ENCODE measurements at regions not wholly inside any gene's neighbourhood (a gene's known extent, or its start where the extent isn't known, plus 50 kb on each side); places are given as distances from the start of the nearest gene placed in this dataset.
A peak's percentile ranks its signal among the peaks of the same experiment; 100 is the strongest.
"Not testable (repeated sequence)": the region's sequence is repeated elsewhere in the genome, so short reads cannot be mapped to it uniquely, and the experiment has no call there.

DNA sequence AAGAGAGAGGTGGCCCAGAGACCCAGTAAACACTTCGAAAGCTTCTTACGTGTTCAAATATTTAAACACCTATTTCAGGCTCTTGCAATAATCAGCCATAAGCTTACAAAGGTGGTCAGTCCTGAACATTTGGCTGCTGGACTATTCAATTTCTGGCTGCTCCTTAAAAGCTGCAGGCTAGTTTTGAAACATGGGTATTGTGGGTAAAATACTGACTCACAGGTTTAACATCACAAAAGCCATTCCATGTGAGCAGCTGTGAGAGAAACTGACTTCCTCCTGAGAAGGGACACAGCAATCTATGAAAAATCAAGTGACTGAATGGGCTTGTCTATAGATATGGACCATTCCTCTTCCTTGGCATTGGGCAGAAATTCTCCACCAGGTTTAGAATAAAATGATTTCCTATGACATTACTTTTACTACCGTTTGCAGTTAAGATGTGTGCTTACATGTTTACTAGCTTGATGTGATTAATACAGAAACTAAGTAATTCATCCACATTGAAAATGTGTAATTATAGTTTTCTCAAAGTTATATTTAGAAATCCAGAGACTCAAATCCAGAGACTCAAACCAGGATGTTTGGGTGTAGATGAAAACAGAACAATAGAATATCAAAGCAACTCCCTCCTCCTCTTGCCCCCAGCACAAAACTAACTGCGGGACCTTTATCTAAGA lies 252.3 kb downstream of the GATA3 start:
- DNase-seq (ENCODE audit: low read depth in 2 of 2): no peak

GRCh38 chr10:8310930-8311329 lies 256.4 kb downstream of the GATA3 start:
- DNase-seq (ENCODE audit: low read depth in 2 of 2): no peak

- DNase-seq (ENCODE audit: low read depth in 2 of 2): no peak
Observed at GRCh38 chr10:8311526-8312070, 257.1 kb downstream of the GATA3 start.

DNA sequence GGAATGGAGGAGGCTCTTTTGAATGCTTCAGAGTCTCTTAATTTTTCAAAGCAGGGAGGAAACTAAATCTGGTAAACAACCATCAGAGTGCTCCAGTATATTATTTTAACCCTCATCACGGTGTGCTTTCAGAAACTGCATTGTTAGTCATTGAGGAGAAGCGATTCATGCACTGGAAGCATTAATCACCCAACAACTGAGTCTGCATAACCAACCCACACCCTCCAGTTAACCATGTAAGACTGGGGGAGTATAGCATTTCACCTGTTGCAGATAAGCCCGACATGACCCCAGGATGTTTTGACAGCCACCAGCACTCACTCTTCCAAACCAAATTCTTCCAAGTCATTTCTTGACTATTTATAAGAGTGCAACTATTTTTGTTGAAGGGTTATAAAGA lies 257.6 kb downstream of the GATA3 start:
- DNase-seq (ENCODE audit: low read depth in 2 of 2): no peak

DNA sequence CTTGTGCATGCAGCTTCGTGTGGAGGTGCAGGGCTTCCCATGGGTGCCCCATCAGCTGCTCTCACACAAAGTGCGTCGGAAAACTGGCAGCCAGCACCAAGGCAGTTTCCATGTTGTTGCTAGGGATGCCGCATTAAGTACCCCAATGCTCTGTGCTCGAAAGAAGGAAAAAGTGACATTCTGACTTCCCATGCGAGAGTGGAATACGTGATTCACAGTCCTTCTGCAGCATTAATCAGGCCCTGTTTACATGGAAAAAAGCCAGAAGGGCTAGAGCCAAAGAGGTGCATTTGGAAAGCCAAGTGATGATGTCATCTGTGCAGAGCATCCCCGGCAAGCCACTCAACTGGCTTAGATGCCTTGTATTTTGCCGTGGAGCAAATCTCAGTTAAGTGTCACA lies 258.3 kb downstream of the GATA3 start:
- DNase-seq (ENCODE audit: low read depth in 2 of 2): peak in 1 of 2 donors; percentile 4

GRCh38 chr10:8314486-8314885 lies 260.0 kb downstream of the GATA3 start:
- DNase-seq (ENCODE audit: low read depth in 2 of 2): no peak

- DNase-seq (ENCODE audit: low read depth in 2 of 2): no peak
Observed at GRCh38 chr10:8315619-8316021, 261.1 kb downstream of the GATA3 start.

GRCh38 chr10:8316284-8316683 lies 261.8 kb downstream of the GATA3 start:
- no peak for DNase-seq (ENCODE audit: low read depth in 2 of 2)

DNA sequence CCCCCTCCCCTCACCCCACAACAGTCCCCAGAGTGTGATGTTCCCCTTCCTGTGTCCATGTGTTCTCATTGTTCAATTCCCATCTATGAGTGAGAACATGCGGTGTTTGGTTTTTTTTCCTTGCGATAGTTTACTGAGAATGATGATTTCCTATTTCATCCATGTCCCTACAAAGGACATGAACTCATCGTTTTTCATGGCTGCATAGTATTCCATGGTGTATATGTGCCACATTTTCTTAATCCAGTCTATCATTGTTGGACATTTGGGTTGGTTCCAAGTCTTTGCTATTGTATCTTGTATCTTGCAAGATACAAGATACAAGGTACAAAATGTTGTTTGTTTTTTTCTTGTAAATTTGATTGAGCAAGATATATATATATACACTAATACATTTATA lies 263.9 kb downstream of the GATA3 start:
- DNase-seq (ENCODE audit: low read depth in 2 of 2): not testable (repeated sequence)

GRCh38 chr10:8318956-8319355 lies 264.5 kb downstream of the GATA3 start:
- no peak for DNase-seq (ENCODE audit: low read depth in 2 of 2)

DNA sequence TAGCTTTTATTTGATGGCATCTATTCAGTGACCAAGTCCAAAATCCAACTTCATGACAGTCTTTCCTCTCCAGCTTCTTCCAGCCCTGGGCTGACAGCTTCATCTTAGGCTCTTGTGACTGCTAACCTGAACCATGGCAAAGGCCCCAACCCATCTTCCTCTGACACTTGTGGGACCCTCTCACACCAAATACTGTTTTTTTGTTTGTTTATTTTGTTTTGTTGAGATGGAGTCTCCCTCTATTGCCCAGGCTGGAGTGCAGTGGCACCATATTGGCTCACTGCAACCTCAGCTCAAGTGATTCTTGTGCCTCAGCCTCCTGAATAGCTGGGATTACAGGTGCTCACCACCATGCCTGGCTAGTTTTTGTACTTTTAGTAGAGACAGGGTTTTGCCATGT lies 265.2 kb downstream of the GATA3 start:
- DNase-seq (ENCODE audit: low read depth in 2 of 2): no peak

GRCh38 chr10:8321990-8322389 lies 267.5 kb downstream of the GATA3 start:
- no peak for DNase-seq (ENCODE audit: low read depth in 2 of 2)

DNA sequence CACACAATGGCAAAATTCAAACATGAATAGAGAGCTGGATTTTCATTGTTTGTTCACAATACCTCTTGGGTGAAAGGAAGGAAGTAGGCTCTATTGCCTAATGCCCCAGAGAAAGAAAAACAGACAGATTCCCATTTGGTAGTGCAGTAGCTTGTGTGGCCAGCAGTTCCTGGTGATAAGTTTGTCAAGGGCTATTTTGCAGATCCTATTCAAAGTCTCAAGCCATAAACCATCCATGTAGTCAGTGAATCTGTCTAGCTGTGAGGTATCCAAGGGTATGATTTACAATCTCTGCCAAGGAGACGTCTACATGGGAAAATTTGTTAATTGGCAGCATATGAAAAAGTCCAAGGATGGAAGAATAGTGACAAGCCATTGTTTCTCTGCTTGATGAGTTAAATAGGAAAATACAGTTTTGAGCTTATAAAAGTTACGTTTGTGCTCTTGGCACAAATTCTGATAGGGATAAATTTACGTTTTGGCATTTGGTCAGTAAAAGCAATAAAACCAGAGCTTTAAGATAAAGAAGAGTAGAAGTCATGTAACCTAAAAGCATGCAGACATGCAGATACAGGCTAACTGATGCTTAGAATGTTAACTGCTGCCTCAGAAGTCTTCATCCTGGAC lies 269.1 kb downstream of the GATA3 start:
- peak in 1 of 2 donors; percentile 31 for DNase-seq (ENCODE audit: low read depth in 2 of 2)

DNA sequence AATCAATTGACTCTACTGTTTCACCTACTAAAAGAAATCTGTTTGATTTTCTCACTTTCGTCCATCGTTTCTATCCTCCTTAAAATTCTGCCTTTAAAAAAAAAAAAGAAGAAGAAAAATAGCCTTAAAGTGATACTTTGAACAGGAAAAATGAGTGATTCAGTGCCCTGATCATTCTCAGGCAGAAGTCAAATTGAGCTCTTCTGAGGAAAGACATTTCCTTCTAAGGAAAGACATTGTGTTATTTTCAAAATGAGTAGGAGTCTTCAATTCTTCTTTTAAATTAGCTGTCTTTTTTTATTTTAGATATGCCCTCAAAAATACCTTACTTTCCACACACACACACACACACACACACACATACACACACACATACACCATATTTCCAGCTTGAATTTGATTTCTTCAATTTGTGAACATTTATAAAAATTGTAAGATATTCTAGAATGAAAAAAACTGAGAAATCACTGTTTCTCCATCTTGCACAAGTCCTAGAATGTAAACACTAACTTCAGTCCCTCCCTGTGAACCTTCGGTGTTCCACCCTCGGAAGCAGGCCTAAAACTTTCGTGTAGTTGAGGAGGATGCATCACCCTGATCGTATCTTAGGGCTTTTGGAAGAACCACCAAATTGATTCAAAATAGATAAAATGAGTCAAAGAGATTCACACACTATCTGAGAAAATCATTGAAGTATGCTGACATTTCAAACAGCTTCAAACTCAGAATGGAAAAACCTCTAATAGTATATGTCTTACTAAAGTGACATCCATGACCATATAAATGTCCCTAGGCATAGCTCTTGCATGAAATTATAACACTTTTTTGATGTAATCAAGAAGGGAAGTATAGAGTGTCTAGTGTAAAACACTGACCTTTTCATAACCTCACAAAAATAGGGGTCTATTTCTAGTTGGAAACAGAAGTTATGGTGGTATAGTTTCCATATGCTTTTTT lies 270.8 kb downstream of the GATA3 start:
- no peak for DNase-seq (ENCODE audit: low read depth in 2 of 2)

DNA sequence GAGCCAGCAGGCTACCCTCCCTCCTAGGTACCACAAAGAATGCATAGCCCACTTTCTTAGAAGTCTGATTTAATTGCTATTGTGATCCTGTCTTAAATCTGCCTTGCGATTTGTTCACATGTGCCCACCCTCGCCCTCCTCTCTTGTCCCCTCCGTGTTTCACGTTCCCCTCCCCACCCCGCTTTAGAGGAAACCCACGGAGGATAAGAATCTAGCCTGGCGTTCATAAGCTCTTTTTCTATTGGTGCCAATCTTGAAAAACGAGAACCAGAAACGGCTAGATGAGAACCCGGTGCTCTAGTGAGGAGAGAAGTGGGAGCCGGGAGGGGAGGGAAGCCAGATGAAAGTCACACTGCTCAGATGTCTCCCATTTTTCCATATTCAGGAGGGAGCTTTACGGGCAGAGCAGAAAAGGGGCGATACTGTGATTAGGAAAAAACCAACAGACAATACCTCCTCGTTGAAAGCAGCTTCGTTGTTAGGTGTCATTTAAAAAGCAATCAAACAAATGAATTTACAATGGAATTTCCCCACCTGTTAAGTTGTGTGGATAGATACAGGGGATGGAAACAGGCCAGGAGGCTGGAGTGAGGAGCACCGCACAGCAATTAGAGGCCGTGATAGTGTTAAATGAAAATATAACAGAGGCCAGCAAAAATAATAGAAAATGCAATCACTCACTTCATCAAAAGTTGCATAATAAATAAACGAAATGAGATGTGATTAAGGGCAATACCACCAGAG lies 272.1 kb downstream of the GATA3 start:
- no peak for DNase-seq (ENCODE audit: low read depth in 2 of 2)

DNA sequence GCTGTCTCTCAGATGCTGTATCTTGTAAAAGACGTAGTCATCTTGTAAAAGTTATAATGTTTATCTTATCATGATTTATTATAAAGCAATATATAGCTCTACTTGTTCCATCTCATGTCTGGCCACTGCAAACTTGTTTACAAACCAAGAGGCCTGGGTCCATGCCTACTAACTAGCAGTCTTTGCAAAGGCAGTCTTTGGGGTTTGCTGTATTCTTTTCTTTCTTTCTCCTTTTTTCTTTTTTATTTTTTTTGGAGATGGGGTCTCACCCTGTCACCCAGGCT lies 272.6 kb downstream of the GATA3 start:
- no peak for DNase-seq (ENCODE audit: low read depth in 2 of 2)

DNA sequence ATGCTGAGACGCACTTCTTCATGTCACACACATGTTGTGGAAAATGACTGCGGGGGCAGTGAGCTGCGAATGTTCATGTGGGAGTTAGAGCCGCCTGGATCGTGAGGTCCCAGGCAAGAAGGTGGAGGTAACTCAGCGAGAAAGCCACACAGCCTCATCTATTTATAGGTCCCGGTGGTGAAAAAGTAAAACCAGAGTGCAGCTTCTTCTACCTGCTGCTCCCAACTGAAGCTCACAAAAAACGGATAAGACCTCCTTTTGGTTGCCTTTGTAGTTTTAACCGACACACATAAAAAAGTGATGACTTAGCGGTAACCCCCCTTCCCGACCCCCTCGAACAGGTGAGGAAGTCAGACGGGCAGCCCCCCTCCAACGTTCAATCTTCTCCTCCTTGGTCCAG lies 276.9 kb downstream of the GATA3 start:
- DNase-seq (ENCODE audit: low read depth in 2 of 2): no peak

GRCh38 chr10:8331896-8332729 lies 277.6 kb downstream of the GATA3 start:
- no peak for DNase-seq (ENCODE audit: low read depth in 2 of 2)

- no peak for DNase-seq (ENCODE audit: low read depth in 2 of 2)
Observed at GRCh38 chr10:8332730-8333111, 278.2 kb downstream of the GATA3 start.

DNA sequence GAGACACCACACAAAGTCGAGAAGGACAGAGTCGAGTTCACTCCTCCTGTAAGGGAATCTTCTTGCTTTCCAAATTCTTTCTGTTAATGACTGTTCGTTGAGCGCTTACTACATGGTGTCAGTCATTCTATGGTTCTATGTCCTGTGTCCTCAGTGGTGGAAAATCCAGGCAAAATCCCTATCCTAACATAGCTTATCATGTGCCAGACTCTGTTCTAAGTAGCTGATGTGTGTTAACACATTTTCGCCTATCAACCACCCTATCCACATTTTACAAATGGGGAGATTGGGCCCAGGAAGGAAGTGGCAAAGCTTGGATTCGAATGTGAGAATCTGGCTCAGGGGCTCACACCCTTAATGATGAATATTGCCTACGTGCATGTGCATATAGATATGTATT lies 280.1 kb downstream of the GATA3 start:
- DNase-seq (ENCODE audit: low read depth in 2 of 2): no peak
